Astrocyte (in vitro differentiated cells and primary cell): ENCODE measurements at regions not wholly inside any gene's neighbourhood (a gene's known extent, or its start where the extent isn't known, plus 50 kb on each side); places are given as distances from the start of the nearest gene placed in this dataset.

Source experiments
- DNase-seq: peaks from one replicate; pipeline ENCODE4 v3.0.0-alpha.2; 2010; ENCODE audit warnings: low read depth
- FAIRE-seq: peaks from 2 replicates; lab custom pipeline; 2011; peaks lifted over from hg19 to GRCh38; lab: Jason Lieb, UNC
- H2AFZ ChIP-seq: 2 replicates; pipeline ENCODE4 v1.6.0; 2012; ENCODE audit warnings: low read depth, low read length, inconsistent platforms
- H3K27ac ChIP-seq: 2 replicates; pipeline ENCODE4 v1.5.1; 2011; ENCODE audit warnings: low read depth, low read length, inconsistent platforms
- H3K27me3 ChIP-seq: 2 replicates; pipeline ENCODE4 v1.6.0; 2011; ENCODE audit warnings: low read length, inconsistent platforms; ENCODE audit not compliant: insufficient read depth
- H3K36me3 ChIP-seq: 2 replicates; pipeline ENCODE4 v1.5.1; 2011; ENCODE audit warnings: low read length, inconsistent platforms; ENCODE audit not compliant: insufficient read depth
- H3K4me1 ChIP-seq: 2 replicates; pipeline ENCODE4 v1.5.1; 2011; ENCODE audit warnings: low read length, inconsistent platforms; ENCODE audit not compliant: insufficient read depth
- H3K4me2 ChIP-seq: 2 replicates; pipeline ENCODE4 v1.6.0; 2012; ENCODE audit warnings: low read length, inconsistent platforms
- H3K4me3 ChIP-seq: 2 replicates; pipeline ENCODE4 v1.5.1; 2011; ENCODE audit warnings: low read depth, mild to moderate bottlenecking, low read length, inconsistent platforms; ENCODE audit not compliant: insufficient read depth
- H3K79me2 ChIP-seq: 2 replicates; pipeline ENCODE4 v1.6.0; 2012; ENCODE audit warnings: mild to moderate bottlenecking, low read length, inconsistent platforms; ENCODE audit not compliant: insufficient read depth
- H3K9ac ChIP-seq: 2 replicates; pipeline ENCODE4 v1.6.0; 2012; ENCODE audit warnings: mild to moderate bottlenecking, low read length, inconsistent platforms
- H3K9me3 ChIP-seq: 2 replicates; pipeline ENCODE4 v1.5.1; 2012; ENCODE audit warnings: low read depth, mild to moderate bottlenecking, low read length, inconsistent platforms; ENCODE audit not compliant: insufficient read depth
- H4K20me1 ChIP-seq: 2 replicates; pipeline ENCODE4 v1.6.0; 2012; ENCODE audit warnings: low read length, inconsistent platforms; ENCODE audit not compliant: insufficient read depth
- H3K27ac Mint-ChIP-seq: one replicate; pipeline ENCODE4 v1.8.0; 2021; ENCODE audit warnings: mild to moderate bottlenecking, mixed read lengths; ENCODE audit not compliant: unreplicated experiment
- H3K27me3 Mint-ChIP-seq: one replicate; pipeline ENCODE4 v1.8.0; 2021; ENCODE audit warnings: low read depth, mixed read lengths; ENCODE audit not compliant: unreplicated experiment
- H3K36me3 Mint-ChIP-seq: one replicate; pipeline ENCODE4 v1.8.0; 2021; ENCODE audit warnings: low read depth, mixed read lengths; ENCODE audit not compliant: unreplicated experiment
- H3K4me1 Mint-ChIP-seq: one replicate; pipeline ENCODE4 v1.8.0; 2021; ENCODE audit warnings: low read depth, mixed read lengths; ENCODE audit not compliant: unreplicated experiment
- H3K4me3 Mint-ChIP-seq: one replicate; pipeline ENCODE4 v1.8.0; 2021; ENCODE audit warnings: mild to moderate bottlenecking, moderate library complexity, mixed read lengths; ENCODE audit not compliant: unreplicated experiment
- H3K9me3 Mint-ChIP-seq: one replicate; pipeline ENCODE4 v1.8.0; 2021; ENCODE audit warnings: mild to moderate bottlenecking, mixed read lengths; ENCODE audit not compliant: unreplicated experiment
- CTCF ChIP-seq: IDR thresholded peaks from 2 replicates; pipeline ENCODE4 v1.5.1; 2011; ENCODE audit warnings: low read depth, mild to moderate bottlenecking, inconsistent platforms, low read length, moderate library complexity; ENCODE audit not compliant: insufficient read depth
- EZH2 ChIP-seq: IDR thresholded peaks from 2 replicates; pipeline ENCODE4 v1.6.1; 2012; ENCODE audit warnings: mild to moderate bottlenecking, low read length, inconsistent platforms; ENCODE audit not compliant: insufficient read depth

- H3K79me2 ChIP-seq = no peaks in the 10 kb centered on the region
- H3K27ac ChIP-seq = no peak overlapping the region
- no peak overlapping the region for H3K27ac Mint-ChIP-seq
- no peak overlapping the region for H3K4me2 ChIP-seq
- H3K4me3 Mint-ChIP-seq = no peak overlapping the region
- H2AFZ ChIP-seq = no peak overlapping the region
- peaks cover 5% of the 10 kb centered on the region for H3K4me1 Mint-ChIP-seq
- no peaks in the 10 kb centered on the region for H3K9me3 ChIP-seq
- H4K20me1 ChIP-seq = no peaks in the 10 kb centered on the region
- H3K4me3 ChIP-seq = no peak overlapping the region
- no peak overlapping the region for H3K9ac ChIP-seq
- peaks cover 3% of the 10 kb centered on the region for H3K9me3 Mint-ChIP-seq
- H3K36me3 ChIP-seq = no peaks in the 10 kb centered on the region
- H3K36me3 Mint-ChIP-seq = no peaks in the 10 kb centered on the region
- H3K27me3 Mint-ChIP-seq = no peaks in the 10 kb centered on the region
- H3K27me3 ChIP-seq = no peaks in the 10 kb centered on the region
- FAIRE-seq = no peak
- TF ChIP-seq EZH2 = no peak
- TF ChIP-seq CTCF = no peak
- DNase-seq = no peak
- H3K4me1 ChIP-seq = no peaks in the 10 kb centered on the region
Measured at GRCh38 chr21:29246614-29247013, 52.1 kb upstream of the BACH1 start.

GRCh38 chr21:29248124-29248523 is 50.6 kb upstream of the BACH1 start:
- Histone ChIP-seq H3K36me3 (no peaks in the 10 kb centered on the region), H2AFZ (no peak overlapping the region), H3K4me3 (no peak overlapping the region), H4K20me1 (no peaks in the 10 kb centered on the region), H3K79me2 (no peaks in the 10 kb centered on the region), H3K4me1 (no peaks in the 10 kb centered on the region), H3K9me3 (no peaks in the 10 kb centered on the region), H3K27me3 (no peaks in the 10 kb centered on the region), H3K9ac (no peak overlapping the region), H3K4me2 (no peak overlapping the region), H3K27ac (no peak overlapping the region)
- no peaks in the 10 kb centered on the region for H3K36me3 Mint-ChIP-seq
- peaks cover 9% of the 10 kb centered on the region for H3K9me3 Mint-ChIP-seq
- H3K27ac Mint-ChIP-seq = no peak overlapping the region
- TF ChIP-seq EZH2 (no peak), CTCF (no peak)
- H3K27me3 Mint-ChIP-seq = no peaks in the 10 kb centered on the region
- H3K4me1 Mint-ChIP-seq = peaks cover 5% of the 10 kb centered on the region
- H3K4me3 Mint-ChIP-seq = no peak overlapping the region
- DNase-seq (no peak), FAIRE-seq (no peak)
